ENCODE measurements at regions not wholly inside any gene's neighbourhood (a gene's known extent, or its start where the extent isn't known, plus 50 kb on each side); places are given as distances from the start of the nearest gene placed in this dataset.

GRCh38 chr12:125610971-125611370, 545.7 kb downstream of the AACS start:
- TF ChIP-seq CTCF (conservative IDR thresholded peaks at IDR 0.05; ENCODE audit: low read depth in 2 of 2) = no peak
- no peak for TF ChIP-seq STAT1 (IDR thresholded peaks at IDR 0.05; ENCODE audit: unreplicated experiment)
- no peak for TF ChIP-seq EZH2phosphoT487 (IDR thresholded peaks at IDR 0.05; ENCODE audit: unreplicated experiment)
- no peak for TF ChIP-seq POLR2AphosphoS5 (IDR thresholded peaks at IDR 0.05; ENCODE audit: low read depth)
- no peak for TF ChIP-seq REST (IDR thresholded peaks at IDR 0.05; ENCODE audit: unreplicated experiment)
- TF ChIP-seq ZNF331 (CRISPR knock-in tag; IDR thresholded peaks at IDR 0.05; ENCODE audit: low read depth) = no peak
- TF ChIP-seq EZH2 (IDR thresholded peaks at IDR 0.05; ENCODE audit: low read depth, unreplicated experiment) = no peak
- TF ChIP-seq CREB1 (CRISPR knock-in tag; IDR thresholded peaks at IDR 0.05; ENCODE audit: low read depth) = no peak
- TF ChIP-seq JUNB (IDR thresholded peaks at IDR 0.05; ENCODE audit: unreplicated experiment) = no peak
- TF ChIP-seq ETS1 (IDR thresholded peaks at IDR 0.05) = no peak
- TF ChIP-seq NANOG (IDR thresholded peaks at IDR 0.05; ENCODE audit: borderline replicate concordance) = no peak
- no peak for TF ChIP-seq ZNF114 (CRISPR knock-in tag; IDR thresholded peaks at IDR 0.05)
- TF ChIP-seq ZNF462 (CRISPR knock-in tag; IDR thresholded peaks at IDR 0.05) = no peak
